ENCODE measurements at regions not wholly inside any gene's neighbourhood (a gene's known extent, or its start where the extent isn't known, plus 50 kb on each side); places are given as distances from the start of the nearest gene placed in this dataset.

GRCh38 chr4:56757821-56758411 is 63.6 kb downstream of the SPINK2 start:
- H3K4me1 Mint-ChIP-seq (ENCODE audit: low read depth, unreplicated experiment) = peaks cover 35% of the 10 kb centered on the region
- DNase-seq = peak; percentile 77 to 86
- no peaks in the 10 kb centered on the region for H3K9me3 Mint-ChIP-seq (ENCODE audit: unreplicated experiment)
- intact Hi-C loops (cut with micrococcal nuclease; ENCODE audit: unreplicated experiment) = loop anchor here (1.0 kb wide), 3 partner anchors 7 to 42 kb away; no protein-coding TSS in a partner anchor
- TSS peak; percentile 49 for BruUV-seq (replicated peaks)
- CTCF ChIA-PET = interaction anchor here (1.7 kb wide), 1 partner anchor 42 kb away, joined by 4 read pairs; no protein-coding TSS in a partner anchor
- Histone ChIP-seq H3K36me3 (ENCODE audit: control insufficient read depth, insufficient read depth, low read length) (no peaks in the 10 kb centered on the region), H3K4me1 (peaks cover 24% of the 10 kb centered on the region), H3K9me3 (no peaks in the 10 kb centered on the region), H3K27me3 (replicated peaks; ENCODE audit: control insufficient read depth, insufficient read depth, low read length) (no peaks in the 10 kb centered on the region), H3K4me3 (ENCODE audit: low read depth, low read length) (no peak overlapping the region)
- POLR2A ChIA-PET = no interaction called here
- peak overlapping the region; percentile 58 for H3K4me3 Mint-ChIP-seq (ENCODE audit: unreplicated experiment)
- peaks cover 2% of the 10 kb centered on the region for H3K36me3 Mint-ChIP-seq (ENCODE audit: insufficient read depth, unreplicated experiment)
- H3K27me3 Mint-ChIP-seq (ENCODE audit: insufficient read depth, unreplicated experiment) = no peaks in the 10 kb centered on the region
- no peak for TF ChIP-seq CTCF (IDR thresholded peaks at IDR 0.05; ENCODE audit: insufficient read depth in 1 of 2, low read depth in 1 of 2, low read length in 1 of 2, severe bottlenecking in 1 of 2, unreplicated experiment in 1 of 2)
- H3K27ac Mint-ChIP-seq (ENCODE audit: unreplicated experiment) = peak overlapping the region; percentile 88

- intact Hi-C loops (cut with micrococcal nuclease; ENCODE audit: unreplicated experiment) = loop anchor here (1.0 kb wide), 3 partner anchors 8 to 43 kb away; no protein-coding TSS in a partner anchor
- peak in 1 of 2 experiments; percentile 29 for DNase-seq
Observed at GRCh38 chr4:56757261-56757746, 64.2 kb downstream of the SPINK2 start.

DNA sequence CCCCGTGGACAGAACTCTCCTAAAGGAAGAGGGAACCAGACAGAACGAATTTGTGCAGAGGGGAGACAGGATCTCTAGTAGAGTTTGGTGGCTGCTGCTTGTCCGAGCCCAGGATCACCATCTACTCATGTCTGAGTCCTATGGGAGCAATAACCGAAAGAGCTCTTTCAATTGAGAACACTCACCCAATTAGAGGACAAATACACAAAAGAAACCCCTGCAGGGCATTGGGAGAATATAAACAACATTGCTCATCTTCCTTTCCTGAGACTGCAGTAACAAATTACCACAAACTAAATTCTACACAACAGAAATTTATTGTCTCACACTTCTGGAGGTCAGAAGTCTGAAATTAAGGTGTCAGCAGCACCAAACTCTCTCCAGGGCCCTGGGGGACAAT is 65.6 kb downstream of the SPINK2 start:
- no peak for TF ChIP-seq CTCF (IDR thresholded peaks at IDR 0.05; ENCODE audit: insufficient read depth in 1 of 2, low read depth in 1 of 2, low read length in 1 of 2, severe bottlenecking in 1 of 2, unreplicated experiment in 1 of 2)

More at GRCh38 chr4:56757261-56757746, 64.2 kb downstream of the SPINK2 start:
- H3K27ac Mint-ChIP-seq (ENCODE audit: unreplicated experiment) = peak overlapping the region; percentile 88
- H3K27me3 Mint-ChIP-seq (ENCODE audit: insufficient read depth, unreplicated experiment) = no peaks in the 10 kb centered on the region
- no TSS peak for BruUV-seq (replicated peaks)
- peak overlapping the region; percentile 58 for H3K4me3 Mint-ChIP-seq (ENCODE audit: unreplicated experiment)
- no peak overlapping the region for H3K4me3 ChIP-seq (ENCODE audit: low read depth, low read length)
- H3K4me1 ChIP-seq = peaks cover 28% of the 10 kb centered on the region
- CTCF ChIA-PET = interaction anchor here (1.7 kb wide), 1 partner anchor 43 kb away, joined by 4 read pairs; no protein-coding TSS in a partner anchor
- no peaks in the 10 kb centered on the region for H3K36me3 ChIP-seq (ENCODE audit: control insufficient read depth, insufficient read depth, low read length)
- POLR2A ChIA-PET = no interaction called here
- no peaks in the 10 kb centered on the region for H3K9me3 ChIP-seq
- peaks cover 32% of the 10 kb centered on the region for H3K4me1 Mint-ChIP-seq (ENCODE audit: low read depth, unreplicated experiment)
- H3K9me3 Mint-ChIP-seq (ENCODE audit: unreplicated experiment) = no peaks in the 10 kb centered on the region
- H3K27me3 ChIP-seq (replicated peaks; ENCODE audit: control insufficient read depth, insufficient read depth, low read length) = no peaks in the 10 kb centered on the region
- H3K36me3 Mint-ChIP-seq (ENCODE audit: insufficient read depth, unreplicated experiment) = peaks cover 4% of the 10 kb centered on the region
- TF ChIP-seq CTCF (IDR thresholded peaks at IDR 0.05; ENCODE audit: insufficient read depth in 1 of 2, low read depth in 1 of 2, low read length in 1 of 2, severe bottlenecking in 1 of 2, unreplicated experiment in 1 of 2) = no peak

More for the DNA sequence above, 65.6 kb downstream of the SPINK2 start:
- CTCF ChIA-PET = interaction anchor here (1.1 kb wide), 1 partner anchor 44 kb away, joined by 4 read pairs; no protein-coding TSS in a partner anchor
- Histone ChIP-seq H3K9me3 (no peaks in the 10 kb centered on the region), H3K36me3 (ENCODE audit: control insufficient read depth, insufficient read depth, low read length) (no peaks in the 10 kb centered on the region), H3K27me3 (replicated peaks; ENCODE audit: control insufficient read depth, insufficient read depth, low read length) (no peaks in the 10 kb centered on the region), H3K4me3 (ENCODE audit: low read depth, low read length) (no peak overlapping the region), H3K4me1 (peaks cover 28% of the 10 kb centered on the region)
- POLR2A ChIA-PET = interaction anchor here (0.6 kb wide), 1 partner anchor 12 kb away, joined by 4 read pairs; no protein-coding TSS in a partner anchor
- H3K4me3 Mint-ChIP-seq (ENCODE audit: unreplicated experiment) = no peak overlapping the region
- peaks cover 30% of the 10 kb centered on the region for H3K4me1 Mint-ChIP-seq (ENCODE audit: low read depth, unreplicated experiment)
- no peaks in the 10 kb centered on the region for H3K27me3 Mint-ChIP-seq (ENCODE audit: insufficient read depth, unreplicated experiment)
- H3K9me3 Mint-ChIP-seq (ENCODE audit: unreplicated experiment) = peaks cover 10% of the 10 kb centered on the region
- H3K36me3 Mint-ChIP-seq (ENCODE audit: insufficient read depth, unreplicated experiment) = peaks cover 4% of the 10 kb centered on the region
- no peak for DNase-seq
- no TSS peak for BruUV-seq (replicated peaks)
- no peak overlapping the region for H3K27ac Mint-ChIP-seq (ENCODE audit: unreplicated experiment)
- intact Hi-C loops (cut with micrococcal nuclease; ENCODE audit: unreplicated experiment) = no loop called here

Data from Caco-2 (cell line).